ENCODE measurements at regions not wholly inside any gene's neighbourhood (a gene's known extent, or its start where the extent isn't known, plus 50 kb on each side); places are given as distances from the start of the nearest gene placed in this dataset.

- TF ChIP-seq CTCF (IDR thresholded peaks at IDR 0.05; ENCODE audit: low read depth, low read length, missing control alignments) = no peak
- Histone ChIP-seq H3K36me3 (replicated peaks) (no peaks in the 10 kb centered on the region), H3K27me3 (replicated peaks) (no peaks in the 10 kb centered on the region), H3K4me3 (ENCODE audit: low read depth, low read length) (no peak overlapping the region), H3K27ac (no peak overlapping the region)
- in situ Hi-C loops (cut with HindIII; ENCODE audit: low pct_ligation_motif_present, low sequenced_read_pairs) = no loop called here
- DNase-seq = no peak
Measured at GRCh38 chr5:143492783-143493182, 89.3 kb upstream of the NR3C1 start.

- H3K4me3 ChIP-seq (ENCODE audit: low read depth, low read length) = no peak overlapping the region
- no peak for DNase-seq
- TF ChIP-seq CTCF (IDR thresholded peaks at IDR 0.05; ENCODE audit: low read depth, low read length, missing control alignments) = no peak
- no peaks in the 10 kb centered on the region for H3K27me3 ChIP-seq (replicated peaks)
- no peak overlapping the region for H3K27ac ChIP-seq
- no peaks in the 10 kb centered on the region for H3K36me3 ChIP-seq (replicated peaks)
- in situ Hi-C loops (cut with HindIII; ENCODE audit: low pct_ligation_motif_present, low sequenced_read_pairs) = no loop called here
Measured at GRCh38 chr5:143491646-143492045, 88.2 kb upstream of the NR3C1 start.

- Histone ChIP-seq H3K4me3 (ENCODE audit: low read depth, low read length) (no peak overlapping the region), H3K27me3 (replicated peaks) (no peaks in the 10 kb centered on the region), H3K36me3 (replicated peaks) (no peaks in the 10 kb centered on the region), H3K27ac (no peak overlapping the region)
- DNase-seq = no peak
- in situ Hi-C loops (cut with HindIII; ENCODE audit: low pct_ligation_motif_present, low sequenced_read_pairs) = no loop called here
- TF ChIP-seq CTCF (IDR thresholded peaks at IDR 0.05; ENCODE audit: low read depth, low read length, missing control alignments) = no peak
Measured at GRCh38 chr5:143488381-143488780, 84.9 kb upstream of the NR3C1 start.

GRCh38 chr5:143484601-143485000 lies 81.1 kb upstream of the NR3C1 start:
- in situ Hi-C loops (cut with HindIII; ENCODE audit: low pct_ligation_motif_present, low sequenced_read_pairs) = no loop called here
- DNase-seq = no peak
- Histone ChIP-seq H3K27me3 (replicated peaks) (no peaks in the 10 kb centered on the region), H3K36me3 (replicated peaks) (no peaks in the 10 kb centered on the region), H3K4me3 (ENCODE audit: low read depth, low read length) (no peak overlapping the region), H3K27ac (no peak overlapping the region)
- TF ChIP-seq CTCF (IDR thresholded peaks at IDR 0.05; ENCODE audit: low read depth, low read length, missing control alignments) = no peak

- no peak for TF ChIP-seq CTCF (IDR thresholded peaks at IDR 0.05; ENCODE audit: low read depth, low read length, missing control alignments)
- in situ Hi-C loops (cut with HindIII; ENCODE audit: low pct_ligation_motif_present, low sequenced_read_pairs) = no loop called here
- DNase-seq = no peak
- Histone ChIP-seq H3K4me3 (ENCODE audit: low read depth, low read length) (no peak overlapping the region), H3K36me3 (replicated peaks) (no peaks in the 10 kb centered on the region), H3K27ac (no peak overlapping the region), H3K27me3 (replicated peaks) (no peaks in the 10 kb centered on the region)
Measured at GRCh38 chr5:143481697-143482531, 78.4 kb upstream of the NR3C1 start.

- H3K27ac ChIP-seq = no peak overlapping the region
- in situ Hi-C loops (cut with HindIII; ENCODE audit: low pct_ligation_motif_present, low sequenced_read_pairs) = no loop called here
- TF ChIP-seq CTCF (IDR thresholded peaks at IDR 0.05; ENCODE audit: low read depth, low read length, missing control alignments) = no peak
- H3K36me3 ChIP-seq (replicated peaks) = no peaks in the 10 kb centered on the region
- H3K4me3 ChIP-seq (ENCODE audit: low read depth, low read length) = no peak overlapping the region
- DNase-seq = no peak
- H3K27me3 ChIP-seq (replicated peaks) = no peaks in the 10 kb centered on the region
Measured at GRCh38 chr5:143480001-143480400, 76.5 kb upstream of the NR3C1 start.

Data from brain microvascular endothelial cell (primary cell).